Muscle of back (tissue), 3 donors: ENCODE measurements at regions not wholly inside any gene's neighbourhood (a gene's known extent, or its start where the extent isn't known, plus 50 kb on each side); places are given as distances from the start of the nearest gene placed in this dataset.

Experiments
- DNase-seq, 3 donors: peaks; one replicate each; pipeline versions ENCODE4 v3.0.0 to v3.0.0-alpha.2; 2013

- peak; percentile 64 to 81 (median 66) for DNase-seq
Measured at GRCh38 chr6:126747728-126748540, 370.5 kb upstream of the RSPO3 start.

DNA sequence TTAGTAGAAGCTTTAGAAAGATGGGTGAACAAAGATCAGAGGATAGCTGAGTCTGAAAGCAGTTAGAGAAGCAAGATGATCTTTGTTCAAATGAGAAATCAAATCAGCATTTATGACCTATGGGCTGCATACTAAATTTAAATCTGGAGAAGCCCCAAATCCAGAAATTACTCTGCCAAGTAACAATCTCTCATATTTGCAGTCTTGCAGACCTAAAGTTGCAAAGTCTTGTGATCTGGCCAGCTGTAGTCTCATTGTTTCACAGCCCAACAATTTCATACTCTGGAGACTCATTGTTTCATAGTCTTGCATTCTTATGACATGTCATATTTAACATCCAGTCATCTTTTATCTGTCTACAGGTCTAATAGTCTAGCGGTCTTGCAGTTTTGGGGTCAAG lies 364.9 kb upstream of the RSPO3 start:
- peak; percentile 79 to 93 (median 85) for DNase-seq

DNA sequence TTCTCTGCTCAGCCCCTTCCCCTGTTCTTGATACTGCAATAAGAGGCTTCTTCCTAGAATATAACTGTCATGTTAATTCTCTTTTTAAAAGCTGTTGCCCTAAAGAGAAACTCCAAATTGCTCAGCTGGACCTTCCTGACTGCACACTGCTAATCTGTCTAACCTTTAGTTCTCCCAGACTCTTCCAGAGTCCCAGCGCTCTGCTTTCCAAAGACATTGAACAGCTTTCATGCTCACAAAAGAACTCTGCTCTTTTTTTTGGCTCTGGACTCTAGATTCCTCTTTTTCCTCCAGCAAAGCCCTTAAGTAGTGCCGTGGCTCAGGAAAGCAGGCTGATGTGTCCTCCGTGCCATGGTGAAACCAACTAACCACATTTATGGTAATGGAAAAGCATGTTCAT lies 356.6 kb upstream of the RSPO3 start:
- peak in 2 of 3 donors; percentile 28 to 46 for DNase-seq

DNA sequence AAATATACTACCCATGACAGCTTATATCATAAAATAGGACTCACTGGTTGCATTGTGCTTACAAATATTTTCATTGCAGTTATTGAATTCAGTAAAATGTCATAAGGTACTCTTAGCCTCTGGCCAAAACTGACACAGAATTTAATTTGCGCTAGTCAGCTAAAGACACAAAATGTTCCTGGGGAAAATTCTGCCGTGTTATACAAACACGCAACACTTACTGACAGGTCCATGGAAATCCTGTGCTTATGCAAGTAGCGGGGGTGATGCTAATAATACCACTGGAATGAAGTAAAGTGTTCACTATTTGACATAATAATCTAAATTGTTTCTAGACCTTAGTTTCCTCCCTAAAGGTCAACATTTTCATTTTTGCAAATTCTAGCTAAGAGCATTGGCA lies 354.4 kb upstream of the RSPO3 start:
- no peak for DNase-seq

- no peak for DNase-seq
Measured at GRCh38 chr6:126764671-126765070, 353.8 kb upstream of the RSPO3 start.

DNA sequence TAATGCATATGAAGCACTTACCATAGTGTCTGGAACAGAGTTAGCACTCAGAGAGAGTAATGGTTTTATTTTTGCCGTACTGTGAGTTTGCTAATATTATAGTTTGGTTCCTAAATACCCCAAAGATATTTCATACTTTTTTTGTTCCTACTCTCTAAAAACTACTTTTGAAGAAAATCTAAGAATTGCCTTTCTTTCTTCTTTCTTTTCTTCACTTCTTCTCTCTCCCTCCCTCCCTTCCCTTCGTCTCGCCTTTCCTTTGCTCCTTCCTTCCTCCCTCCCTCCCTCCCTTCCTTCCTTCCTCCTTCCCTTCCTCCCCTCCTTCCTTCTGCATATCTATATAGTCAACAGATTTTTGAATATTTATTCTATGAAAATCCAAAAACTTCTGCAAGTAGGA lies 351.7 kb upstream of the RSPO3 start:
- DNase-seq: no peak

DNA sequence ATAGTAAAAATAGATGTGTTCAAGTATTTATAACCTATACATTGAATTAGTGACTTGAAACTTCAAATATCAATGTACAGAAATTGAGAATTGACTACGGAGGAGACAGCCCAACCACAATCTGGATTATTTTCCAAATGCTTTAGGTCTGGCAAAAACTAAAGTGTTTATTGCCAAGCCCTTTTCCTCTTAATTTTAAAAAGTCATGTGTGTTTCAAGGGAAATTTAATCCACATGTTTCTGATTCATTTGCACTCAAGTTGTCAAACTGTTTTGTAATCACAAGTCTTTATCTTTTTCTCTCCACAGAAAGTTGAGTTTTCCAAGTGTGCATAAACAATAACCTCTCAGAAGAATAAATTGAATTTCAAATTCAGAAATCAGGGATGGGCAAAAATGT lies 350.8 kb upstream of the RSPO3 start:
- DNase-seq: peak; percentile 28 to 61 (median 47)

GRCh38 chr6:126770176-126770575 lies 348.3 kb upstream of the RSPO3 start:
- DNase-seq: peak in 2 of 3 donors; percentile 38 to 57

- no peak for DNase-seq
Measured at GRCh38 chr6:126773112-126773805, 345.2 kb upstream of the RSPO3 start.

GRCh38 chr6:126779331-126779730 lies 339.1 kb upstream of the RSPO3 start:
- no peak for DNase-seq

DNA sequence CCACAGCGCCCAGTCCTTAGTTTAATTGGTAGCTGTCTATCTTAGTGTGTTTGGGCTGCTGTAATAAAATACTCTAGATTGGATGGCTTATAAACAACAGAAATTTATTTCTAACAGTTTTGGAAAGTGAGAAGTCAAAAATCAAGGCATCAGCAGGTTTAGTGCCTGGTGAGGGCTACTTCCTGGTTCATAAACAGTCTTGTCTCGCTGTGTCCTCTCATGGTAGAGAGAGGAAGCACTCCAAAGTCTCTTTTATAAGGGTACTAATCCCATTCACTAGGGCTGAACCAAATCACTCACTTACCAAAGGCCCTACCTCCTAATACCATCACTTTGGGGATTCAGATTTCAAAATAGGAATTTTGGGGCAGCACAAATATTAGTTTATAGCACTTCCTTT lies 336.9 kb upstream of the RSPO3 start:
- DNase-seq: no peak

- peak in 2 of 3 donors; percentile 37 to 76 for DNase-seq
Measured at GRCh38 chr6:126784161-126784790, 334.2 kb upstream of the RSPO3 start.

GRCh38 chr6:126786262-126786661 lies 332.2 kb upstream of the RSPO3 start:
- no peak for DNase-seq

DNA sequence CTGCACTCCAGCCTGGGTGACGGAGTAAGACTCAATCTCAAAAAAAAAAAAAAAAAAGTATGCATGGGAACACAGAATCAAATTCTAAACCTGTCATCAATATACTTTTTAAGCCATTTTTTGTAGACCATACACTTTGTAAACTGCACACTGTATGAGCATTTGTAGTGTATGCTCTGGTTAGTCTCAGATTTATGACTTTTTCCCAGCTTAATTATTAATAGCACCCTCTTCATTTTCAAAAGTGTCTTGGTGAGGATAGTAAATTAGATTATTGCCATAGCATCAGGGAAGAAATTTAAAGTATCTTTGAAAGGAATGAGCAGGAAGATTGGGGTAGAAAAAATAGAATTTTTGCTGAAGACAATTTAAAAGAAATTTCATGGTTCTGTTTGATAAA lies 330.8 kb upstream of the RSPO3 start:
- no peak for DNase-seq

DNA sequence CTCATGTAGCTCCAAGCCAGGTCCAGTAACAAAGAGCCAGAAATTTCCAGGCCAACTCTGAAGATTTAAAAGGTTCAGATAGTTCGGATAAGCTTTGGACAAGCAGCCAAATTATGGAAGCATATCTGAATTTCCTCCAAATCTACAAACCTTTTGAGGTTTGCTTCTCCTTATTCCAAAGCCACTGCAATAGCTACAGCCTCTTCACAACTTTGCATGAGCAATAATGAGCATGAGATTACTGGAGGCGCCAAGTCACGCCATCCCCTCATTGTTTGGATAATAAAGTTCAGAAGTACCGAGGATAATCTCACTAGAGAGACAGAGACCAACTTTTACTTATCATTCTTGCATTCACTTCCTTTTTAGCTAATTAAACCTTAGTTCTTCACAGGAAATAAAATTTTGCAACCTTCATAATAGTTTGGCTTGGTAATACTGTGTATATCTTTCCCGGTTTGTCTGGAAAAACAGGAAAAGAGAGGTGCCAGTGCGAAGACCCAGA lies 329.6 kb upstream of the RSPO3 start:
- peak; percentile 35 to 58 (median 44) for DNase-seq

GRCh38 chr6:126792340-126793085 lies 326.0 kb upstream of the RSPO3 start:
- peak; percentile 64 to 93 (median 65) for DNase-seq

- DNase-seq: no peak
Measured at GRCh38 chr6:126795161-126795560, 323.3 kb upstream of the RSPO3 start.

- DNase-seq: no peak
Measured at GRCh38 chr6:126797981-126798380, 320.5 kb upstream of the RSPO3 start.

DNA sequence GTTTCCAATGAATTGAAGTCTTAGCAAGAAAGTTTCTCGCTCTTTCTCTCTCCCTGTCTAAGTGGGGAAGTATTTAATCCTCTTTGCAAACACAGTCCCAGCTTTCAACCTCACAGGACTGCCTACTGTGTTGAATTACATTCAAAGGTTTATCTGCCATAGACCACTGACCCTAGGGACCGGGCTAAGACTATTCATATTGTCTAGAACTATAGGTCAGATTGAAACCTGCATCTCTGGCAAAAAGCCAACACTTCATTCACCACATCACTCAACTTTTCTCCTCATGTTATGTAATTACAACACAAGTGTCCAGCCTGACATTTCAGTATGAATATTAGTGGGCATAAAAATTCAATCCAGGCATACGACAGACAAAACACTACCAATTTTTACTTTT lies 314.7 kb upstream of the RSPO3 start:
- DNase-seq: no peak

DNA sequence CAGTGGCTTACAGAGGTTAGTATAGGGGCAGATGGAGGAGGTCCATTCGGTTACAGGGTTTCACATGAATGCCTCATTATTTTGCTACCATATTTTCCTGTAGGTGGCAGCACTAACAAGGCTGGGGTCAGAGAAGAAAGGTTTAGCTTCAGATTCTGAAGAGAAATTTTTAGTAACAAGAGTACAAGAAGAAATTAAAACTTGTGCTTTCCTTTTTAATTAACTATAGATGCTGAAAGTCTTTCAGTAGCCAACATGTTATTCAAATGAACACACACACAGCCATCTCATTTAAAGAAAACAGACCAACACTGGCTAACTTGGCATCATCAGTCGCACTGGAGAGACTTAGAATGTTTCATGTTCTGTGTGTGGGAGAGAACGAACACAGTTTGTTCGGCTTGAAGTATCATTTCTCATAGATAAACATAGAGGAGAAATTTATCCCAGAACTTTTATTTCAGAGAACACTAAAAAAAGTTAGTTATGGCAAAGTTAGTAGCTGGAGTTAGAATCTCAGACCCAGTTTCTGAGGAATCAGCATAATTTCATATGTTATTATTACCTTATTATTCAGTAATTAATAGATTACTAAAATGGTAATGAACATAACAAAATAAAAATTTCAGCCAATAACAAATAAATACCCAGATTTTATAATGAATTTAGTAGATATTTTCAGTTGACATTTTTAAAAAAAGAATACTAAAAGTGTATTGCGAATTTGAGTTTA lies 314.0 kb upstream of the RSPO3 start:
- peak in 2 of 3 donors; percentile 57 to 81 for DNase-seq

- DNase-seq: no peak
Measured at GRCh38 chr6:126805861-126806260, 312.6 kb upstream of the RSPO3 start.
